ENCODE measurements at regions not wholly inside any gene's neighbourhood (a gene's known extent, or its start where the extent isn't known, plus 50 kb on each side); places are given as distances from the start of the nearest gene placed in this dataset.
"Not testable (repeated sequence)": the region's sequence is repeated elsewhere in the genome, so short reads cannot be mapped to it uniquely, and the experiment has no call there.

DNA sequence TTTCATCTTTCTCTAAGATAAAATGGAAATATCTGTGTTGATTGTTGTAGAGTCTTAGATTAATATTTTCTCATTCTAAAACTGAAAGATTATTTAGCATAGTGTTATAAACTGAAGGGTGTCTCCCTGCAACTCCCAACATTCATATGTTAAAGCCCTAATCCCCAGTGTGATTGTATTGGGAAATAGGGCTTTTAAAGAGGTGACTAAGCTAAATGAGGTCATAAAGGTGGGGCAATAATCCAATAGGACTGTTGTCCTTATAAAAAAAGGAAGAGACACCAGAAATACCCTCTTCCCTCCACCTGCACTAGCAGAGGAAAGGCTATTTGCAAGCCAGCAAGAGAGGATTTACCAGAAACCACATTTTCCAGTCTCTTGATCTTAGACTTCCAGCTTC, 1626.4 kb downstream of the C4orf33 start:
- no peak for FAIRE-seq

DNA sequence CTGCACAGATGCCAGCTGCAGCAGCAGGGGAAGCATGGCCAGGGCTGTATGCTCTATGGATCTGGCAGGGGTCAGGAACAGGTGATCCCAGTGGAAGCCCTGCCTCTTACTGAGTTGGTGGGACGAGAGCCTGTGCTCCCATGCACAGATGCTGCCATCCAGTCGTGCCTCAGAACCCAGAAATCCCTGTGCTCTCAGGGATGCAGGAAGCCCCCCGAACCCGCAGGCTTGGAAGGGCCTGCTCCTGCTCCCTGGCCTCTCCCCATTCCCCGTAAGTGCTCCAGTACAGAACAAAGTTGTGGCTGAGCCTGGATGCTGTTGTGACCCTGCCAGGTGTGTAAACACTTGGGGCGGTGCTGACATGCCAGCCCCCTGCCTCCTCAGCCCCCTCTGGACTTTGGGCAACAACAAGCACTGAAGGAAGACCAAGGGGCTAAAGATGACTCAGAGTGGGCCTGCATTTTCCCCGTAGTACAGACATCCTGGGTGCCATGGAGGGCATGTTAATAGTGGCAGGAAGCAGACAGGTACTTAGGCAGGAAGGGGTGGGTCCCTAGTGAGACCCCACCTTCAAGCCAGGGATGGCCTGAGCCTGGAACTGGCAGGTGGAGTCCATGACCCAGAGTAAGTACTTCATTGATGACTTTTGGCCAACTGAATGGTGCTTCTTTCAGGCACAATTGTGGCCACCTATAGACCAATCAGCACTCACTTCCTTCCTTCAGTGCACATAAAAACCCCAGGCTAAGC, 1640.7 kb downstream of the C4orf33 start:
- DNase-seq (ENCODE audit: low spot score) (no peak), FAIRE-seq (no peak)

More for the DNA sequence above, 1626.4 kb downstream of the C4orf33 start:
- DNase-seq (ENCODE audit: low spot score) = no peak

DNA sequence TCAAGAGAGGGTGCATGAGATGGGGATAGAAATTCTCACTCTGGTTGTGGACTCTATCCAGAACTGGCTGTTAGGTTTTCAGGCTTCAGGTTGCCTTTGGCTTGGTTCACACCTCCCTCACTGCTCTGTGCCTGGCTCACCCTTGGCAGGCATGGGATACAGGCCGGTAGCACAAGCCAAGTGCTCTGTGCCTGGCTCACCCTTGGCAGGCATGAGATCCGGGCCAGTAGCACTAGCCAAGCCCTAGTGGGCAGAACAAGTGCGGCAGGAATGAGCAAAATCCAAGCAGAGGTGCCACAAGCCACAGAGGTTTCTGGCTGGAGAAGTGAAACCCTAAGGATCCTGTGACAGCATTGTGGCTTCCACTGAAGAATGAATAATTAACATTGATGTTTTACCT, 1642.3 kb downstream of the C4orf33 start:
- no peak for FAIRE-seq
- no peak for DNase-seq (ENCODE audit: low spot score)

DNA sequence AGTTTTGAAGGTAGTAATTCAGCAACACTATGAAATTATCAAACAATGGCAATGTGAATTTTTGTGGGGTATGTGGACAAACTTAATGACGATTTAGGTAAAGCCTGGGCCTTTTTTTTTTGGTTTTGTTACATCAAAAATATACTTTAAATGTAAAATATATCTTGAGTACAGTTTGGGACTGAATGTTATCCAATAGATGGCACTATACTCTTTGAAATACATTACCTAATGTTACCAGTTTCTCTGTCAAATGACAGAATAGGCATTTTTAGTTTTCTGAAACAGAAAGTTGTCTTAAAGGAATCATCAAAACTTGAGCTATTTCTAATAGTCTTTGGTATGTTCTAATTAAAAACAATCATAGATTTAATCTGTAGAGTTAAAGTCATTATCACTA, 1651.9 kb downstream of the C4orf33 start:
- FAIRE-seq (no peak), DNase-seq (ENCODE audit: low spot score) (no peak)

DNA sequence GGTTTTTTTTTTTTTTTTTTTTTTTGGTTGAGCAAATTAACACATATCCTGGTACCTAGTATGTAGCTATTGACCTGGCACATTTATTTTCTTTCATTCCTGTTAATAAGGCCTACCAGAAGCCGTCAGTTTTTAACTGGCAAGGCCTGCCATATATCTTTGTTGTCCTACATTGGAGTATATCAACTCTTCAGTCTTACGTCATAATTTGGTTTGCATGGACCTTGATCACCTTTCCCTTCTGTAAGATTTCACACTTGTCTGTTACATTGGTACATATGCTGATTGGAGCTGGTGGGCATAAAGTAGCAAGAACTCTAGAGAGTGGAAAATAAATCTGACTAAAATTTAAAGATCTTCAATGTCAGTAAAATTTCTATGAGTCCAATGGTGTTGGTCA, 1658.0 kb downstream of the C4orf33 start:
- FAIRE-seq (no peak), DNase-seq (ENCODE audit: low spot score) (no peak)

DNA sequence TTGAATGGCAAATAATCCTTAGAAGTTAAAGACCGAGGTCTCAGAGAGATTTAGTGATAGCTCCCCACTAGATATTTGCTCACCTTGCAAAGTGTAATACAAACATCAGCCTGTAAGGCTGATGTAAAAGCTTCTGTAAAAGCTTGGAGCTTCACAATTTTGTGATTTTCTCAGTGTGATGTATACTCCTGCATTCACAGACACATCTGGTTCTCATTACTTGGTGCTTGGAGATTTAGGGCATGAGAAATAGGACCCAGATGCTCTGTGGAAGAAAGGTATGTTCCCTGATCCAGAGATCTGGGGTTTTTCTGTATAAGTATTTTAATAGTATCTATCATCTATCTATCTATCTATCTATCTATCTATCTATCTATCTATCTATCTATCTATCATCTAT, 1664.3 kb downstream of the C4orf33 start:
- FAIRE-seq = no peak
- no peak for DNase-seq (ENCODE audit: low spot score)

DNA sequence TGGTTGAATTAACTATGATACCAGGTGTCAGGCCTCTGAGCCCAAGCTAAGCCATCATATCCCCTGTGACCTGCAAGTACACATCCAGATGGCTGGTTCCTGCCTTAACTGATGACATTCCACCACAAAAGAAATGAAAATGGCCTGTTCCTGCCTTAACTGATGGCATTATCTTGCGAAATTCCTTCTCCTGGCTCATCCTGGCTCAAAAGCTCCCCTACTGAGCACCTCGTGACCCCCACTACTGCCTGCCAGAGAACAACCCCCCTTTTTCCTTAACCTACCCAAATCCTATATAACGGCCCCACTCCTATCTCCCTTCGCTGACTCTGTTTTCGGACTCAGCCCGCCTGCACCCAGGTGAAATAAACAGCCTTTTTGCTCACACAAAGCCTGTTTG, 1671.4 kb downstream of the C4orf33 start:
- not testable (repeated sequence) for DNase-seq (ENCODE audit: low spot score); FAIRE-seq

DNA sequence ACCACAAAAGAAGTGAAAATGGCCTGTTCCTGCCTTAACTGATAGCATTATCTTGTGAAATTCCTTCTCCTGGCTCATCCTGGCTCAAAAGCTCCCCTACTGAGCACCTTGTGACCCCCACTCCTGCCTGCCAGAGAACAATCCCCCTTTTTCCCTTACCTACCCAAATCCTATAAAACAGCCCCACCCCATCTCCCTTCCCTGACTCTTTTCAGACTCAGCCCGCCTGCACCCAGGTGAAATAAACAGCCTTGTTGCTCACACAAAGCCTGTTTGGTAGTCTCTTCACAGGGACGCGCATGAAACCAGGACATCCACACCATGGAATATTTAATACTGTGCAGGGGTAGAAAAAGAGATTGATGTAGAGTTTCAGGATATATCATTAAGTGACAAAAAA, 1677.0 kb downstream of the C4orf33 start:
- not testable (repeated sequence) for DNase-seq (ENCODE audit: low spot score); FAIRE-seq

DNA sequence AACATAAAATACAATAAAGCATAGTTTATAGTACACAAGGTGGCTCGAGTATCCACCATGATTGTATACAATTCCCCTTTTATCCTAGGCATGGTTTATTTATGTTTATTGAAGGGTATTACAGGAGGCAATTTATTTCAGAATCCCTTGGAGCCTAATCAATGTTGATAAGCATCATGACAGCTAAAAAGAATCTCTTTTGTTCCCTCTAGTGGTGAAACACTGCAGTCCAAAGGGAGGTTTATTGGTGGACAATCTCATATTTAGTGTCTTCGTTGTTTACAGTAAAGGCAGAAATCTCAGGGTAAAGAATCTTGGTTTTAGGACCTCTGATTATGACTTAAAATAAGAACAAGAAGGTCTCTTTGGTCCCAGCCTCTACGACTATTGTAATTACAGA, 1712.5 kb downstream of the C4orf33 start:
- DNase-seq (ENCODE audit: low spot score) = no peak
- no peak for FAIRE-seq

DNA sequence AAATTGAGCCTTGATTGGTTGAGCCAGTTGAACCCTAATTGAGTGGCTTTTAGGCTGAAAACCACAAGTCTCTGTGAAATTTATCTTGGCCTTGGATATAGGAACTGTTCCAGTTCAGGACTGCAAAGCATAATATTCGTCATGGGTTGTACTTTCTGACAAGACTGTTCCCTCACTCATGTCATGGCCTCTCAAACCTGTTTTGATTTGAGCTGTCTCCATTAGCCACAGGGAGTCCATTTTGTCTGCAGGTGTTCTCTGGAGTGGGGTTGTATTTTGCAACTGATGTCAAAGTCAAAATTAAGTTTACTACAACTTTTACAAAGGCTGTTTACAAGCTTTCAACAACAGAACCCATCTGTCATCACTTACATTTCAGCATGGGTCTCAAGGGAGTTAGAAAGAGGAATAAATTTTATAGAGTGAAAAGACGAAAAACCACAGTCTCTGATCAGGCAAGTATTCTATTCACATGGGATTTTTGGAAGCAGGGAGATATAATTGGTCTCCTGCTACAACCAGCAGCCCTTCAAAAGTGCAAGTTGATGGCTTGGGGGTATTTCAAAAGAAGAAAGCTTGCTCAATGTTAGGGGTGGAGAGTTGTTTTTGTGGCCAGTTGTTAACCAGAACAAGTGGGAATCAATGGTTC, 1716.3 kb downstream of the C4orf33 start:
- DNase-seq (ENCODE audit: low spot score) (no peak), FAIRE-seq (no peak)

DNA sequence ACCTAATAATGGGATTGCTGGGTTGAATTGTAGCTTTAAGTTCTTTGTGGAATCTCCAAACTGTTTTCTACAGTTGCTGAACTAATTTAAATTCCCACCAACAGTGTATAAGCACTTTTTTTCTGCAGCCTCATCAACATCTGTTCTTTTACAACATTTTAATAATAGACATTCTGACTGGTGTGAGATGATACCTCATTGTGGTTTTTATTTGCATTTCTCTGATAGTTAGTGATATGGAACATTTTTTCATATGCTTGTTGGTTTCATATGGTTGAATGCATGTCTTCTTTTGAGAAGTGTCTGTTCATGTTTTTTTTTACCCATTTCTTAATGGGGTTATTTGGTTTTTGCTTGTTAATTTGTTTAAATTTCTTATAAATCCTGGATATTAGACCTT, 1718.9 kb downstream of the C4orf33 start:
- DNase-seq (ENCODE audit: low spot score) (no peak), FAIRE-seq (no peak)

DNA sequence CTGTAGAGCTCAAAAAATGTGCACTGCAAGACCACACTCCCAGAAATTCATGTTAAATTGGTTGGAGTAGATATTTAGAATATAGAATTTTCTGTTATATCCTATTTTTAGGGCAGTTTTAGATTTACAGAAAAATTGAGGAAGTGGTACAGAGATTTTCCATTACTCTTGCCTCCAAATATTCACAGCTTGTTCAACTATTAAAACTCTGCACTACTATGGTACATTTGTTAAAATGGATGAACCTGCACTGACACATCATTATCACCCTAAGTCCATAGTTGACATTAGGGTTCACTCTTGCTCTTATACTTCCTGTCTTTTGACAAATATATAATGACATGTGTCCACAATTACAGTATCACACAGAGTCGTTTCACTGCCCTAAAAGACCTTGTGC, 1724.5 kb downstream of the C4orf33 start:
- no peak for FAIRE-seq
- no peak for DNase-seq (ENCODE audit: low spot score)

DNA sequence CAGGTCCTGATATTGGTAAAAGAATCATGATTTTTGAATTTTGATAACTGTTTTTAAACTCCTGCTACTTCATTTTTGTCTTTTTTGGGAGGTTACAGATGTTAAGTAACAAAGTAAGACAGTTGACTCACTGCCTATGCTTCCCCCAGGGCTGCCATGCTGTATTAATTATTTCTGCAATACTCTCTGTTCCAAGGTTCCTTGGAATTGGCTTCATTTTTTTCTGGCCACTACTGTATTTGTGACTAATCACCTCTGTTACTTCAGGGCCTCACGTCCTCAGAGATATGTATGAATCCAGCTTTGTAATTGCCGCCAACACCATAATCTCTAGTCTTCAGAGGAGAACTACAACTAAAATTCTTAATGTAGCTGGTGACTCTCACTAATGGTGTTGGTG, 1729.3 kb downstream of the C4orf33 start:
- DNase-seq (ENCODE audit: low spot score) (no peak), FAIRE-seq (no peak)

DNA sequence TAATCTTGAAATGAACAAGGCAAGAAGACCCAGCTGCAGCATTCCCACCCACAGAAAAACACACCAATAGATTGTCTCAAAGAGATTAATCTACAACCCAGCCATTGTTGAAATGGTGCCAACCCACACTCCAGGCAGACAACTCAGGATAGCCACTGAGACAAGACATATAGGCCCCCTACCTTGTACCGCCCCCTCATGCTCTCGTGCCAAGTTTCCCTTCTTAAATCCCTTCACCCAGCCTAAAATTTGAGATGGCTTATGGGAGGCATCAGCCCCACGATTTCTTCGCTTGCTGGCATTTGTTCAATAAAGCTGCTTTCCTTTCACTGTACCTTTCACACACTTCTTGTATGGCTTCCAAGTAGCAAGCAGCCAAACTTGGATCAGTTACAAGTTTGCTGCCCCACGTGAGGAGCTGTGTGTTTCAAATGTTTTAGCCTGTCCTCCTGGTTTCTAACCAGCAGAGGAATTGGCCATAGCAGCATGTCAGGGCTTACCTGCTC, 1754.1 kb downstream of the C4orf33 start:
- FAIRE-seq (no peak), DNase-seq (ENCODE audit: low spot score) (no peak)

DNA sequence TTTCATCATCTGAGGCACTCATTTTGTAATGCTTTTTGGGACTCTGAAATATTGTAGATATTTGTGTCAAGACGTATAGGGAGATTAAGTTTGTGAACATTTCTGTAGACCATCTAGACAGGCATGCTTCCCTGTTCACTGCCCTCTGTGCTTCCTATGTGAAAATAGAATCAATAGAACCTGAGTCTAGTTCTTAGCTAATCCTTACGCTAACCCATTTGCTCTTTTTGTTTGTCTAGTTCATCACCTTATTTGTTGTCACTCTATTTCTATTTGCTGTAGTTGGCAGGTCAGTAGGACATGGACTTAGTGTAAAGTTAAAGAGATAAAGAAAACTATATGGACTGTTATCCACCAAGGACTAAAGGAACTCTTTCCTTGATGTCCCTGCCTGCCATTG, 1755.2 kb downstream of the C4orf33 start:
- DNase-seq (ENCODE audit: low spot score) = no peak
- FAIRE-seq = no peak

DNA sequence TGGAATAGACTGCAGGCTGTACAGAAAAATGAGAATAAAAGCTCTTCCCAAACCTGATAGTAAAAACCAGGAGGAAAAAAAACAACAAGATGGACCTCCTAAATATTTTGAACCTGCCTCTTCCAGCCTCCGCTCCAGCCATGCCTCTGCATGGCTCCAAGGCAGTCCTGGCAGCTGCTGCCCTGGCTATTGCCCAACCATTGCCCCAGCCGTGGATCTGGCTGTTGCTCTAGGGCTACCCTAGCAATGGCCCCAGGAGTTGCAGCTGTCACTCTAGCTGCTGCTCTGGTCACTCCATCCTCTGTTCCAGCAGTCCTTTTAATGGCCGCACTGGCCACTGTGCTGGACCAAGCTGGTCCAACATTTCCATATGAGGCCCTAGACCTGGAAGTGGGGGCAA, 1756.0 kb downstream of the C4orf33 start:
- FAIRE-seq (no peak), DNase-seq (ENCODE audit: low spot score) (no peak)

DNA sequence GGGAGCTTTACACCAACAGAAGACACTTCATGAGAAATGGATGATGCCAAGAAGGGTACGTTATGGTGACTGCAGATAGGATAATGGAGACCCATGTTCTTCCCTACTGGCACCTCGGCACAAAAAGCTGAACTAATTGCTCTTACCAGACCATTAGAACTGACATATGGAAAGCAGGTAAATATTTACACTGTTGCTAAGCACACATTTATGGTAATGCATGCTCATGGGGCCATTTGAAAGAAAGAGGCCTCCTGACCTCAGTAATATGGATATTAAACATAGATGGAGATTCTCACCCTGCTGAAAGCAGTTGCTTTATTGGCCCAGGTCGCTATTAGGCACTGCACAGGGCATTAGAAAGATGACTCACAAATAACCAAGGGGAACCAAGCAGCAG, 1759.6 kb downstream of the C4orf33 start:
- DNase-seq (ENCODE audit: low spot score) (no peak), FAIRE-seq (no peak)

DNA sequence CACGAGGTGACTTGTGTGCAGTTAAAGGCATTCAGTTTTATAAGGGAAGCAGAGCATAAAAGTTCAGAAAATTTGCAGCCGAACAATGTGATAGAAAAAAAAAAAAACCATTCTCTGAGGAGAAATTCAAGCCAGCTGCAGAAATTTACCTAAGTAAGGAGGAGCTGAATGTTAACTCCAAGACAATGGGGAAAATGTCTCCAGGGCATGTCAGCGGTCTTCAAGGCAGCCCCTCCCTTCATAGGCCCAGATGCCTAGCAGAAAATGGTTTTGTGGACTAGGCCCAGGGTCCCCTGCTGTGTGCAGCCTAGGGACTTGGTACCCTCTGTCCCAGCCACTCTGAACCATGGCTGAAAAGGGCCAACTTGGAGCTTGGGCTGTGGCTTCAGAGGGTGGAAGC, 1764.0 kb downstream of the C4orf33 start:
- FAIRE-seq = no peak

DNA sequence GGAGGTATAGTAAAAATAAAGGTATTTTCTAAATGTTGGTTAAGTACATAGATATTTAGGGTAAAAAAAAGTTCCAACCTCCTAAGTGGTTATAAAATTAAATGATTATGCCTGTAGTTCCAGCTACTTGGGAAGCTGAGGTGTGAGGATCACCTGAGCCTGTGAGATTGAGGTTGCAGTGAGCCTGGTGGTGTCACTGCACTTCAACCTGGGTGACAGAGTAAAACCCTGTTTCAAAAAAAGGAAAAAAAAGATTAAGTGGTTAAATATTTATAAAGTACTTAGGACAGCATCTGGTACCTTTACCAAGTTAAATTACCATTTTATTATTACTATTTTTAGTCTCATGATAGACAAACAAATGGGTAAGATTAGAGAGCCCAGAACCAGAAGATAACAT, 1801.0 kb downstream of the C4orf33 start:
- no peak for DNase-seq (ENCODE audit: low spot score)
- no peak for FAIRE-seq

More for the DNA sequence above, 1764.0 kb downstream of the C4orf33 start:
- DNase-seq (ENCODE audit: low spot score) = no peak

DNA sequence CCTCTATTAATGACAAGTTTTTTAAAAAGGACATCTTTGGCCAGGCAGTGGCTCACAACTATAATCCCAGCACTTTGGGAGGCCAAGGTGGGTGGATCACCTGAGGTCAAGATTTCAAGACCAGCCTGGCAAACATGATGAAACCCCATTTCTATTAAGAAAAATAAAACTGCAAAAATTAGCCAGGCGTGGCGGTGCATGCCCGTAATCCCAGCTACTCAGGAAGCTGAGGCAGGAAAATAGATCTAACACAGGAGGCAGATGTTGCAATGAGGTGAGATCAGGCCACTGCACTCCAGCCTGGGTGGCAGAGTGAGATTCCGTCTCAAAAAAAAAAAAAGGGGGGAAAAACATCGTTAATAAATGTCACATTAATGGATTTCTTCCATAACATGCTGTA, 1805.4 kb downstream of the C4orf33 start:
- DNase-seq (ENCODE audit: low spot score) (no peak), FAIRE-seq (no peak)

DNA sequence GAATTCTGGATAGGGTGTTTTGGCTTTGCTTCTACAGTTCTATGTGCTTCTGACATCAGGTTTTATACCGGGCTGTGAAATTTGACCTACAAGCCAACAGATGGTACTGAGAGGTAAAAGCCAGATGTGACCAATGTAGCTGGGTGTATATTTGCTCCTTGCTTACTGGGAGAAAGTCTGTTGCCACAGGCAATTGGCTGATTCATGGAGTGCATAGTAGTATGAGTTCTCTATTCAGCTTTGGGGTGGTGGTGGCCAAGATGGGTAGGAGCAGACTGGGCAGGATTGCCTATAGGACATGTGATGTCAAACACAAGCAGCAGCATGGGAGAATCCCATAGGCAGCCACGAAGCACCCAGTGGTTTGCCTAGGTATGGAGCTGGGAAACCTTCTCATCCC, 1827.0 kb downstream of the C4orf33 start:
- no peak for DNase-seq (ENCODE audit: low spot score)
- no peak for FAIRE-seq

DNA sequence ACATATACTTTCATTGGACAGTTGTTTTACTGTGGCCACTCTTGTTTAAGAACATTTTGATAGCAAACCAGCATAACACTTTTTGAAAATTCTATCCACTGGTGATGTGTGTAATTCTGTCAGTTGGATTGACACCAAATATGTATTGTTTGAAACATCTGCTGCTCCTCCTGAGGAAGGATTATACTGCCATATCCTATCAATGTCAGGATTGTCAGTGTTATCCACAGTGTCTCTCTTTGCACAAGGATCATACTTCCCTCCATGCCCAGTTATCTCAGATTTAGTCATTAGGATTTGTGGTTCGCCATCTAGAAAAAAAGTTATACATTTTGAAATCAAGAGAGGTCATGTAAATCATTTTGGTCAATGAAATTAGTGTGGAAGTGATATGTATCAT, 1859.6 kb downstream of the C4orf33 start:
- FAIRE-seq (no peak), DNase-seq (ENCODE audit: low spot score) (no peak)

DNA sequence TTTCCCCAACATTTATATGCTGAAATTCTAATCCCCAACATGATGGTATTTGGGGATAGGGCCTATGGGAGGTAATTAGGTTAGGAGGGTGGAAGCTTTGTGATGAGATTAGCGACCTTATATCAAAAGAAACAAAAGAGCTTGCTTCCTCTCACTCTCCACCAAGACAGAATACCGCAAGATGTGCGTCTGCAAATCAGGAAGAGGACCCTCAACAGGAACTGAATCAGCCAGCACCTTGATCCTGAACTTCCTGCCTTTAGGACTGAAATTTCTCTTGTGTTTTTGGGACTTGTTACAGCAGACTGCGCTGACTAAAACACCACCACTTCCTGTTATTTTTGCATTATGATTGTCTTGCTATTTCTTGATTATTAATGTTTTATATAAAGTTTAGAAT, 1889.4 kb downstream of the C4orf33 start:
- FAIRE-seq (no peak), DNase-seq (ENCODE audit: low spot score) (no peak)
